NB4 (cell line): ENCODE measurements at regions not wholly inside any gene's neighbourhood (a gene's known extent, or its start where the extent isn't known, plus 50 kb on each side); places are given as distances from the start of the nearest gene placed in this dataset.

Experiments
- POLR2A ChIP-seq: IDR thresholded peaks from 2 replicates; pipeline ENCODE4 v1.6.1; 2011; ENCODE audit warnings: mild to moderate bottlenecking; ENCODE audit not compliant: insufficient read length; ENCODE audit errors: extremely low read depth
- TF ChIP-seq, protein P1 (sequence below): IDR thresholded peaks from one replicate; pipeline ENCODE4 v1.5.1; 2012; ENCODE audit warnings: low read depth, low read length
- TF ChIP-seq, protein P2 (sequence below): IDR thresholded peaks from 2 replicates; pipeline ENCODE4 v1.6.1; 2011; ENCODE audit warnings: low read depth, low read length

DNA sequence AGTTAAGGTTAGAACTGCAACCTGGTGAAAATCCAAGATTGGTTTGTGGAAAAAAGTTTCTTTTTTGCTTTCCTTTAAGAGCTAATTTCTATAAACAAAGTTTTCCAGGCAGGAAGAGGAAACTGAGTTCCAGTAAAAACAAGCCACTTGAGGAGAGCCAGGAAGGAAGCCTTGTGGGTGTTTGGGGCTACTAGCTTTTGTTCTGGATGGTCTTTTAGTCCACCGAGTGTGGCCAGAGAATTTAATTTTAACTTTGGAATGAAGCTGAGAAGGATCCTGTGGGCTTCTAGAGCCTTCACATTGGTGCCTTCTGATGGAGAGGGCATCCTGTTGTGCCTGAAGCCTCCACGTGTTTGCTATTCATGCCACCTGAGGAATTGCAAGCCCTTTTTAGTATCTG, 327.9 kb downstream of the C12orf75 start:
- TF ChIP-seq POLR2A, result no peak
- TF ChIP-seq, protein P1, sequence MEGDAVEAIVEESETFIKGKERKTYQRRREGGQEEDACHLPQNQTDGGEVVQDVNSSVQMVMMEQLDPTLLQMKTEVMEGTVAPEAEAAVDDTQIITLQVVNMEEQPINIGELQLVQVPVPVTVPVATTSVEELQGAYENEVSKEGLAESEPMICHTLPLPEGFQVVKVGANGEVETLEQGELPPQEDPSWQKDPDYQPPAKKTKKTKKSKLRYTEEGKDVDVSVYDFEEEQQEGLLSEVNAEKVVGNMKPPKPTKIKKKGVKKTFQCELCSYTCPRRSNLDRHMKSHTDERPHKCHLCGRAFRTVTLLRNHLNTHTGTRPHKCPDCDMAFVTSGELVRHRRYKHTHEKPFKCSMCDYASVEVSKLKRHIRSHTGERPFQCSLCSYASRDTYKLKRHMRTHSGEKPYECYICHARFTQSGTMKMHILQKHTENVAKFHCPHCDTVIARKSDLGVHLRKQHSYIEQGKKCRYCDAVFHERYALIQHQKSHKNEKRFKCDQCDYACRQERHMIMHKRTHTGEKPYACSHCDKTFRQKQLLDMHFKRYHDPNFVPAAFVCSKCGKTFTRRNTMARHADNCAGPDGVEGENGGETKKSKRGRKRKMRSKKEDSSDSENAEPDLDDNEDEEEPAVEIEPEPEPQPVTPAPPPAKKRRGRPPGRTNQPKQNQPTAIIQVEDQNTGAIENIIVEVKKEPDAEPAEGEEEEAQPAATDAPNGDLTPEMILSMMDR, result no peak
- TF ChIP-seq, protein P2, sequence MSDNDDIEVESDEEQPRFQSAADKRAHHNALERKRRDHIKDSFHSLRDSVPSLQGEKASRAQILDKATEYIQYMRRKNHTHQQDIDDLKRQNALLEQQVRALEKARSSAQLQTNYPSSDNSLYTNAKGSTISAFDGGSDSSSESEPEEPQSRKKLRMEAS, result no peak
